K562 (cell line): ENCODE measurements at regions not wholly inside any gene's neighbourhood (a gene's known extent, or its start where the extent isn't known, plus 50 kb on each side); places are given as distances from the start of the nearest gene placed in this dataset.

Experiments
- ATAC-seq: fragments of 200-7000 bp; cut with Tn5 transposase; 3 replicates; pipeline ENCODE4 v1.9.1; 2020; ENCODE audit warnings: moderate library complexity
- BruUV-seq: library from RNA; stranded (reverse); fragments of 400-500 nt; replicated peaks from 2 replicates; lab custom pipeline; 2021; lab: Mats Ljungman, UMichigan
- CTCF ChIA-PET: fragments of 300-600 bp; formaldehyde crosslinking; extraction: SDS; loops from one replicate; lab custom pipeline; 2021; ENCODE audit warnings: low intra/inter-chr PET ratio; lab: Yijun Ruan, JAX
- POLR2A ChIA-PET: fragments of 300-600, 350-650 bp; sonication (Branson Sonifier 250); formaldehyde crosslinking; extraction: SDS; loops from one replicate; lab custom pipeline; 2021; ENCODE audit warnings: antibody characterized with exemption, inconsistent platforms; lab: Yijun Ruan, JAX
- DNase-seq, 4 experiments: peaks; one replicate each; pipeline versions ENCODE4 v3.0.0 to v3.0.0-alpha.2; 2011 to 2018; ENCODE audit warnings: low spot score in 3 of 4, mixed read lengths in 3 of 4; ENCODE audit errors: extremely low read depth in 1 of 4
- FAIRE-seq: peaks from 2 replicates; lab custom pipeline; 2011; peaks lifted over from hg19 to GRCh38; lab: Jason Lieb, UNC
- H2AFZ ChIP-seq: 2 replicates; pipeline ENCODE4 v1.6.0; 2011; ENCODE audit warnings: low read depth, low read length, control low read depth, inconsistent platforms
- H3K27ac ChIP-seq: fragments of 200-600 bp; 3 replicates; pipeline ENCODE4 v1.8.0; 2011; ENCODE audit warnings: low read depth, mild to moderate bottlenecking, control low read depth, inconsistent platforms, low read length, moderate library complexity, mixed read lengths; ENCODE audit errors: extremely low read depth
- H3K27me3 ChIP-seq, 2 experiments: fragments of 300-600 bp in 1 of 2; 2 replicates in 1 of 2; 3 replicates in 1 of 2; pipeline versions ENCODE4 v1.6.0 to v1.8.0; 2011; ENCODE audit warnings: inconsistent platforms in 2 of 2, low read length in 2 of 2, mild to moderate bottlenecking in 1 of 2, mixed read lengths in 1 of 2, moderate library complexity in 1 of 2; ENCODE audit not compliant: control insufficient read depth in 2 of 2, insufficient read depth in 2 of 2
- H3K36me3 ChIP-seq: fragments of 300-600 bp; 3 replicates; pipeline ENCODE4 v1.8.0; 2011; ENCODE audit warnings: mild to moderate bottlenecking, low read length, inconsistent platforms; ENCODE audit not compliant: control insufficient read depth, insufficient read depth
- H3K4me1 ChIP-seq, 2 experiments: fragments of 200-600 bp in 1 of 2; replicated peaks in 1 of 2; 2 replicates in 1 of 2; 3 replicates in 1 of 2; pipeline versions ENCODE4 v1.5.1 to v1.8.0; 2011; ENCODE audit warnings: inconsistent platforms in 2 of 2, low read length in 2 of 2, mild to moderate bottlenecking in 1 of 2, mixed read lengths in 1 of 2, moderate library complexity in 1 of 2; ENCODE audit not compliant: control insufficient read depth in 2 of 2, insufficient read depth in 2 of 2
- H3K4me2 ChIP-seq: 2 replicates; pipeline ENCODE4 v1.6.1; 2011; ENCODE audit warnings: low read length, control low read depth, inconsistent platforms, mixed read lengths; ENCODE audit not compliant: insufficient read depth
- H3K4me3 ChIP-seq: fragments of 200-600 bp; sonication (generic), shearing (Covaris generic); 2 replicates; pipeline ENCODE4 v1.5.1; 2016; ENCODE audit warnings: control low read depth, inconsistent platforms
- H3K79me2 ChIP-seq: fragments of 200-600 bp; 3 replicates; pipeline ENCODE4 v1.8.0; 2011; ENCODE audit warnings: low read length, inconsistent platforms; ENCODE audit not compliant: control insufficient read depth, insufficient read depth
- H3K9ac ChIP-seq, 2 experiments: 2 replicates each; pipeline versions ENCODE4 v1.6.0 to v1.6.1; 2011; ENCODE audit warnings: low read depth in 2 of 2, low read length in 2 of 2, control low read depth in 1 of 2, inconsistent platforms in 1 of 2, mild to moderate bottlenecking in 1 of 2, mixed read lengths in 1 of 2; ENCODE audit not compliant: insufficient read depth in 1 of 2
- H3K9me1 ChIP-seq: one replicate; pipeline ENCODE4 v1.6.0; 2011; ENCODE audit warnings: inconsistent platforms, mild to moderate bottlenecking, low read length, moderate library complexity; ENCODE audit not compliant: control insufficient read depth, insufficient read depth
- H3K9me3 ChIP-seq: replicated peaks from 2 replicates; pipeline ENCODE4 v1.5.1; 2011; ENCODE audit warnings: low read depth, low read length, inconsistent platforms; ENCODE audit not compliant: control insufficient read depth, insufficient read depth
- H4K20me1 ChIP-seq: replicated peaks from 2 replicates; pipeline ENCODE4 v1.6.1; 2011; ENCODE audit warnings: low read length, inconsistent platforms, mixed read lengths; ENCODE audit not compliant: control insufficient read depth, insufficient read depth
- FOXK2 ChIP-seq, 2 experiments: fragments of 450-650 bp; IDR thresholded peaks in 1 of 2; conservative IDR thresholded peaks in 1 of 2; 2 replicates each; pipeline ENCODE4 v1.6.1; 2016; ENCODE audit warnings: low read depth in 2 of 2, mild to moderate bottlenecking in 1 of 2
- STAT6 ChIP-seq: sonication (generic); formaldehyde crosslinking; IDR thresholded peaks from 2 replicates; pipeline ENCODE4 v1.8.1; 2023; ENCODE audit warnings: mild to moderate bottlenecking, missing genetic modification reagents
- ZBTB12 ChIP-seq: fragments of 250-450 bp; sonication (Bioruptor Pico); IDR thresholded peaks from 2 replicates; pipeline ENCODE4 v1.4.0; 2020
- ZKSCAN8 ChIP-seq: fragments of 200-800 bp; sonication (Bioruptor generic); IDR thresholded peaks from 2 replicates; pipeline ENCODE4 v1.6.1; 2016; ENCODE audit warnings: missing genetic modification characterization, missing compliant biosample characterization
- ZNF609 ChIP-seq: sonication (generic); formaldehyde crosslinking; IDR thresholded peaks from 2 replicates; pipeline ENCODE4 v1.8.1; 2023; ENCODE audit warnings: missing genetic modification reagents, mild to moderate bottlenecking, borderline replicate concordance
- WGBS: fragments of 100-300 bp; shearing (Covaris generic); methylation state at CpG from one replicate; pipeline ENCODE4 v1.1.6; 2016; ENCODE audit warnings: low coverage, mixed read lengths; ENCODE audit not compliant: insufficient coverage; ENCODE audit errors: missing lambda C conversion rate; 5-methylcytosine and 5-hydroxymethylcytosine counted together
- in situ Hi-C: fragments of 300-500 bp; cut with MboI; formaldehyde crosslinking; loops from 4 replicates; pipeline ENCODE4 v1.15.0; 2018; ENCODE audit warnings: inconsistent platforms, mixed read lengths
- intact Hi-C: fragments of 100-400 bp; cut with micrococcal nuclease; formaldehyde crosslinking; loops from 2 replicates; pipeline ENCODE4 v1.14.2; 2022

- Histone ChIP-seq H3K9me3 (no peaks in the 10 kb centered on the region), H3K36me3 (no peaks in the 10 kb centered on the region), H3K9me1 (no peaks in the 10 kb centered on the region), H3K79me2 (no peaks in the 10 kb centered on the region), H2AFZ (no peak overlapping the region), H3K4me3 (no peak overlapping the region), H3K27me3 (no peaks in the 10 kb centered on the region), H4K20me1 (no peaks in the 10 kb centered on the region), H3K4me2 (no peak overlapping the region), H3K4me1 (no peaks in the 10 kb centered on the region), H3K27ac (no peak overlapping the region), H3K9ac (no peak overlapping the region)
- ChIA-PET CTCF (no interaction called here), POLR2A (no interaction called here)
- no TSS peak for BruUV-seq
- in situ Hi-C loops: no loop called here
- no peak for DNase-seq
- TF ChIP-seq ZKSCAN8 (no peak), STAT6 (CRISPR knock-in tag) (no peak), FOXK2 (conservative IDR thresholded peaks at IDR 0.05 in 1 of 2, IDR thresholded peaks at IDR 0.05 in 1 of 2; ENCODE audit: low read depth in 2 of 2) (no peak), ZNF609 (no peak), ZBTB12 (no peak)
- no peak for ATAC-seq
- intact Hi-C loops: no loop called here
- no peak for FAIRE-seq
- WGBS: 6% methylated on average over 2 of the region's 2 CpGs
Measured at GRCh38 chr10:105758209-105758998, 1117.3 kb downstream of the SORCS3 start.
